ENCODE measurements at regions not wholly inside any gene's neighbourhood (a gene's known extent, or its start where the extent isn't known, plus 50 kb on each side); places are given as distances from the start of the nearest gene placed in this dataset.

DNA sequence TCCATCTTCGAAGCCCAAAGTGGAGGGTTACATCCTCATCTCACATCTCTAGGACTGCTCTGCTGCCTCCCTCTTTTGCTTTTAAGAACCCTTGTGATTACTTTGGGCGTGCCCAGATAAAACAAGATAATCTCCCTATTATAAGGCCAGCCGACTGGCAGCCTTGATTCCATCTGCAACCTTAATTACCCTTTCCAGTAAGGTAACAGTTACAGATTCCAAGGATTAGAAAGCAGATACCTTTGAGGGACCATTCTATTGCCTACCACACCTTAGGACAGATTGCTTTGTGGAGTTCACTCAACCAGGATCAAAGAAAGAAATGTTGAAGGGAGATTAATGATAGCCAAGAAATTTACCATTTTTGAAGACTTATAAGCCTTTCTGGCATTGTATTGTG, 250.8 kb upstream of the ACVR2A start:
- TF ChIP-seq, protein P1, sequence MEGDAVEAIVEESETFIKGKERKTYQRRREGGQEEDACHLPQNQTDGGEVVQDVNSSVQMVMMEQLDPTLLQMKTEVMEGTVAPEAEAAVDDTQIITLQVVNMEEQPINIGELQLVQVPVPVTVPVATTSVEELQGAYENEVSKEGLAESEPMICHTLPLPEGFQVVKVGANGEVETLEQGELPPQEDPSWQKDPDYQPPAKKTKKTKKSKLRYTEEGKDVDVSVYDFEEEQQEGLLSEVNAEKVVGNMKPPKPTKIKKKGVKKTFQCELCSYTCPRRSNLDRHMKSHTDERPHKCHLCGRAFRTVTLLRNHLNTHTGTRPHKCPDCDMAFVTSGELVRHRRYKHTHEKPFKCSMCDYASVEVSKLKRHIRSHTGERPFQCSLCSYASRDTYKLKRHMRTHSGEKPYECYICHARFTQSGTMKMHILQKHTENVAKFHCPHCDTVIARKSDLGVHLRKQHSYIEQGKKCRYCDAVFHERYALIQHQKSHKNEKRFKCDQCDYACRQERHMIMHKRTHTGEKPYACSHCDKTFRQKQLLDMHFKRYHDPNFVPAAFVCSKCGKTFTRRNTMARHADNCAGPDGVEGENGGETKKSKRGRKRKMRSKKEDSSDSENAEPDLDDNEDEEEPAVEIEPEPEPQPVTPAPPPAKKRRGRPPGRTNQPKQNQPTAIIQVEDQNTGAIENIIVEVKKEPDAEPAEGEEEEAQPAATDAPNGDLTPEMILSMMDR (conservative IDR thresholded peaks at IDR 0.05; ENCODE audit: low read depth, low read length) = no peak
- TF ChIP-seq EZH2 (IDR thresholded peaks at IDR 0.05; ENCODE audit: borderline replicate concordance, low read depth, low read length, poor library complexity, severe bottlenecking) = no peak
